Tibial nerve (tissue), 4 donors: ENCODE measurements at regions not wholly inside any gene's neighbourhood (a gene's known extent, or its start where the extent isn't known, plus 50 kb on each side); places are given as distances from the start of the nearest gene placed in this dataset.

Experiments
- DNase-seq, 2 donors: peaks; one replicate each; pipeline ENCODE4 v3.0.0-alpha.2; 2019; ENCODE audit warnings: low spot score in 2 of 2
- H3K27ac ChIP-seq, 4 donors: fragments of 200-600 bp; sonication (generic) in 3 of 4; one replicate each; pipeline ENCODE4 v1.5.1; 2017 to 2019; ENCODE audit warnings: mild to moderate bottlenecking in 1 of 4
- H3K27me3 ChIP-seq, 2 donors: fragments of 200-600 bp; sonication (generic) in 1 of 2; one replicate each; pipeline versions ENCODE4 v1.5.1 to v1.6.0; 2017 to 2019
- H3K36me3 ChIP-seq, 3 donors: fragments of 200-600 bp; sonication (generic); one replicate each; pipeline ENCODE4 v1.5.1; 2018 to 2019
- H3K4me1 ChIP-seq, 4 donors: fragments of 200-600 bp; sonication (generic) in 3 of 4; one replicate each; pipeline ENCODE4 v1.5.1; 2017 to 2019
- H3K4me3 ChIP-seq, 4 donors: fragments of 200-600 bp; sonication (generic) in 3 of 4; one replicate each; pipeline ENCODE4 v1.5.1; 2017 to 2019; ENCODE audit warnings: mild to moderate bottlenecking in 1 of 4, moderate library complexity in 1 of 4
- H3K9me3 ChIP-seq, 4 donors: fragments of 200-600 bp; sonication (generic) in 3 of 4; one replicate each; pipeline ENCODE4 v1.5.1; 2017 to 2019
- CTCF ChIP-seq, 5 experiments: fragments of 200-600 bp in 3 of 5; fragments of 450-650 bp in 2 of 5; sonication (generic) in 3 of 5; IDR thresholded peaks; one replicate each; pipeline ENCODE4 v1.5.1; 2016 to 2019; ENCODE audit warnings: antibody characterized with exemption in 5 of 5, mild to moderate bottlenecking in 3 of 5, moderate library complexity in 2 of 5
- EP300 ChIP-seq, 2 donors: sonication (generic); formaldehyde crosslinking; IDR thresholded peaks; one replicate each; pipeline ENCODE4 v1.6.1; 2017; ENCODE audit warnings: antibody characterized with exemption in 2 of 2, mild to moderate bottlenecking in 1 of 2
- POLR2A ChIP-seq, 2 donors: fragments of 450-650 bp; IDR thresholded peaks; one replicate each; pipeline ENCODE4 v1.6.1; 2017; ENCODE audit warnings: antibody characterized with exemption in 2 of 2, mild to moderate bottlenecking in 2 of 2, moderate library complexity in 2 of 2
- WGBS, 2 donors: methylation state at CpG; one replicate each; pipeline ENCODE4 v1.1.5; 2018; 5-methylcytosine and 5-hydroxymethylcytosine counted together

- Histone ChIP-seq H3K27me3 (no peaks in the 10 kb centered on the region), H3K36me3 (no peaks in the 10 kb centered on the region), H3K4me1 (no peaks in the 10 kb centered on the region), H3K27ac (no peak overlapping the region), H3K9me3 (no peaks in the 10 kb centered on the region), H3K4me3 (no peak overlapping the region)
- 85% methylated on average over 11 of the region's 12 CpGs for WGBS, 2 donors
- peak in 1 of 2 donors; percentile 1 for DNase-seq
- TF ChIP-seq EP300 (IDR thresholded peaks at IDR 0.05) = no peak
- TF ChIP-seq CTCF (IDR thresholded peaks at IDR 0.05) = no peak
- TF ChIP-seq POLR2A (IDR thresholded peaks at IDR 0.05) = no peak
These were observed 329.3 kb downstream of the FGF9 start for GRCh38 chr13:22000191-22000590.

GRCh38 chr13:22001336-22001735, 330.5 kb downstream of the FGF9 start:
- 84 to 89% methylated on average over 9 of the region's 9 CpGs for WGBS, 2 donors

GRCh38 chr13:22002893-22003292, 332.0 kb downstream of the FGF9 start:
- no peaks in the 10 kb centered on the region for H3K36me3 ChIP-seq
- H3K27me3 ChIP-seq = no peaks in the 10 kb centered on the region
- no peak overlapping the region for H3K4me3 ChIP-seq
- 71 to 79% methylated on average over 4 of the region's 4 CpGs for WGBS, 2 donors
- H3K9me3 ChIP-seq = no peaks in the 10 kb centered on the region
- no peak overlapping the region for H3K27ac ChIP-seq
- H3K4me1 ChIP-seq = no peaks in the 10 kb centered on the region
- DNase-seq = no peak
- TF ChIP-seq POLR2A (IDR thresholded peaks at IDR 0.05) (no peak), EP300 (IDR thresholded peaks at IDR 0.05) (no peak), CTCF (IDR thresholded peaks at IDR 0.05) (no peak)

More at GRCh38 chr13:22001336-22001735, 330.5 kb downstream of the FGF9 start:
- DNase-seq = peak in 1 of 2 donors; percentile 2
- Histone ChIP-seq H3K27ac (no peak overlapping the region), H3K27me3 (no peaks in the 10 kb centered on the region), H3K36me3 (no peaks in the 10 kb centered on the region), H3K9me3 (no peaks in the 10 kb centered on the region), H3K4me3 (no peak overlapping the region), H3K4me1 (no peaks in the 10 kb centered on the region)
- TF ChIP-seq EP300 (IDR thresholded peaks at IDR 0.05) (no peak), POLR2A (IDR thresholded peaks at IDR 0.05) (no peak), CTCF (IDR thresholded peaks at IDR 0.05) (no peak)

GRCh38 chr13:22009500-22009899, 338.6 kb downstream of the FGF9 start:
- whole genome bisulfite sequencing, 2 donors = 79 to 81% methylated on average over 8 of the region's 8 CpGs
- H3K36me3 ChIP-seq = no peaks in the 10 kb centered on the region
- no peaks in the 10 kb centered on the region for H3K4me1 ChIP-seq
- DNase-seq = no peak
- TF ChIP-seq EP300 (IDR thresholded peaks at IDR 0.05) = no peak
- TF ChIP-seq POLR2A (IDR thresholded peaks at IDR 0.05) = no peak
- no peaks in the 10 kb centered on the region for H3K27me3 ChIP-seq
- H3K27ac ChIP-seq = no peak overlapping the region
- no peaks in the 10 kb centered on the region for H3K9me3 ChIP-seq
- no peak overlapping the region for H3K4me3 ChIP-seq

GRCh38 chr13:22009937-22010336, 339.1 kb downstream of the FGF9 start:
- H3K4me3 ChIP-seq = no peak overlapping the region
- H3K36me3 ChIP-seq = no peaks in the 10 kb centered on the region
- no peak for DNase-seq
- no peaks in the 10 kb centered on the region for H3K9me3 ChIP-seq
- no peaks in the 10 kb centered on the region for H3K4me1 ChIP-seq
- no peak overlapping the region for H3K27ac ChIP-seq
- TF ChIP-seq EP300 (IDR thresholded peaks at IDR 0.05) (no peak), POLR2A (IDR thresholded peaks at IDR 0.05) (no peak), CTCF (IDR thresholded peaks at IDR 0.05) (no peak)
- WGBS, 2 donors = 88 to 91% methylated on average over 6 of the region's 6 CpGs
- H3K27me3 ChIP-seq = no peaks in the 10 kb centered on the region

GRCh38 chr13:22012686-22013085, 341.8 kb downstream of the FGF9 start:
- H3K27ac ChIP-seq = no peak overlapping the region
- 73 to 75% methylated on average over 2 of the region's 2 CpGs for WGBS, 2 donors
- no peaks in the 10 kb centered on the region for H3K27me3 ChIP-seq
- peaks cover 0 to 3% (median 0%) of the 10 kb centered on the region in 4 donors for H3K4me1 ChIP-seq
- H3K9me3 ChIP-seq = no peaks in the 10 kb centered on the region
- TF ChIP-seq EP300 (IDR thresholded peaks at IDR 0.05) (no peak), CTCF (IDR thresholded peaks at IDR 0.05) (no peak), POLR2A (IDR thresholded peaks at IDR 0.05) (no peak)
- no peaks in the 10 kb centered on the region for H3K36me3 ChIP-seq
- no peak for DNase-seq
- no peak overlapping the region for H3K4me3 ChIP-seq
